ENCODE measurements at regions not wholly inside any gene's neighbourhood (a gene's known extent, or its start where the extent isn't known, plus 50 kb on each side); places are given as distances from the start of the nearest gene placed in this dataset.

DNA sequence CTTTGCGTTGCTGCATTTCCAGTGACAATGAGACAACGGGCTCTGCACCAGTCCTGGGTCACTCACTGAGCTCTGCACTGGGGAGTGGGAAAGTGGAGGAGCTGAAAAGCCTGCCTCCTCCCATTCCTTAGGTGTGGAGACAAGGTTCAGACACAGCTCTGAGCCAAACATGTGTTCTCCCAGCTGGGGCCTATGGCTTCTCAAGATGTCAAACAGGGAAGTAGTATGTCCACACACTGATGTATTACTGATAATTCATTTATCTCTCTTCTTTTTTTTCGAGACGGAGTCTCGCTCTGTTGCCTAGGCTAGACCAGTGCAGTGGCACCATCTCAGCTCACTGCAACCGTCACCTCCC lies 90.2 kb upstream of the SLC4A7 start:
- intact Hi-C loops (cut with DNase I), result loop anchor here in 1 of 4 donors (10.0 kb wide), 1 partner anchor 90 kb away; no protein-coding TSS in a partner anchor
- TF ChIP-seq POLR2A (IDR thresholded peaks at IDR 0.05) (no peak), EP300 (IDR thresholded peaks at IDR 0.05) (no peak)
- TF ChIP-seq, protein P1, sequence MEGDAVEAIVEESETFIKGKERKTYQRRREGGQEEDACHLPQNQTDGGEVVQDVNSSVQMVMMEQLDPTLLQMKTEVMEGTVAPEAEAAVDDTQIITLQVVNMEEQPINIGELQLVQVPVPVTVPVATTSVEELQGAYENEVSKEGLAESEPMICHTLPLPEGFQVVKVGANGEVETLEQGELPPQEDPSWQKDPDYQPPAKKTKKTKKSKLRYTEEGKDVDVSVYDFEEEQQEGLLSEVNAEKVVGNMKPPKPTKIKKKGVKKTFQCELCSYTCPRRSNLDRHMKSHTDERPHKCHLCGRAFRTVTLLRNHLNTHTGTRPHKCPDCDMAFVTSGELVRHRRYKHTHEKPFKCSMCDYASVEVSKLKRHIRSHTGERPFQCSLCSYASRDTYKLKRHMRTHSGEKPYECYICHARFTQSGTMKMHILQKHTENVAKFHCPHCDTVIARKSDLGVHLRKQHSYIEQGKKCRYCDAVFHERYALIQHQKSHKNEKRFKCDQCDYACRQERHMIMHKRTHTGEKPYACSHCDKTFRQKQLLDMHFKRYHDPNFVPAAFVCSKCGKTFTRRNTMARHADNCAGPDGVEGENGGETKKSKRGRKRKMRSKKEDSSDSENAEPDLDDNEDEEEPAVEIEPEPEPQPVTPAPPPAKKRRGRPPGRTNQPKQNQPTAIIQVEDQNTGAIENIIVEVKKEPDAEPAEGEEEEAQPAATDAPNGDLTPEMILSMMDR (IDR thresholded peaks at IDR 0.05), result no peak
- no peaks in the 10 kb centered on the region for H3K27me3 ChIP-seq
- no peak overlapping the region for H3K27ac ChIP-seq
- no peak overlapping the region for H3K4me3 ChIP-seq
- no peaks in the 10 kb centered on the region for H3K36me3 ChIP-seq
- DNase-seq, result no peak
- H3K9me3 ChIP-seq, result no peaks in the 10 kb centered on the region
- WGBS, 3 donors, result 93 to 96% (median 94%) methylated on average over 6 of the region's 6 CpGs
- H3K4me1 ChIP-seq (ENCODE audit: insufficient read depth), result no peaks in the 10 kb centered on the region

DNA sequence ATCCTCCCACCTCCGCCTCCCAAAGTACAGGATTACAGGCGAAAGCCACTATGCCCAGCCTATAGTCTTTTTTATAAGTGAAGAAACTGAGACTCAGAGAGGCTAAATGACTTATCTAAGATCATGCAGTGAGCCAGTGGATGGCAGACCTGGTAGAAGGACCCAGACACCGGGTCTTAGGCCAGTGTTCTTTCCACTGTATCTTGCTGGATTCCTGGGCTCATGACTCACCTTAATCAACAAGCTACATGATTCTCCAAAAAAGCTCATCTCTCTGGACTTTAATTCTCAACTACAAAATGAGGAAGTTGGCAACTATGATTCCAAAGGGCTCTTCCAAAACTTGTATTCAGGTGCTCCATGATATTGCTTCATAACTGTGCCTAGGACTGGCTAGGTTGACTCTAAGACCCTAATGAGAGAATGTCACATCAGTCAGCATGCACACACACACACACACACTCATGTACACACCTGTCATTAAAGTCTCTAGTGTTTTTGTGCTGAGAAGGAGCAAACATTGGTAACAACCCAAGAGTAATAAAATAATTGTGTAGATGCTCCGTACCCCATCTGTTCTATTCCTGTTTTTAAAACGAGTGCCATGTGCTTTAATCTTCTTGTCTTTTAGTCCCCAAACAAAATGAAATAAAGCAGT lies 89.7 kb upstream of the SLC4A7 start:
- no peaks in the 10 kb centered on the region for H3K9me3 ChIP-seq
- DNase-seq, result no peak
- 69 to 80% (median 79%) methylated on average over 5 of the region's 5 CpGs for WGBS, 3 donors
- no peak overlapping the region for H3K4me3 ChIP-seq
- no peak overlapping the region for H3K27ac ChIP-seq
- TF ChIP-seq, protein P1 (IDR thresholded peaks at IDR 0.05), result no peak
- no peak for TF ChIP-seq EP300 (IDR thresholded peaks at IDR 0.05)
- no peak for TF ChIP-seq POLR2A (IDR thresholded peaks at IDR 0.05)
- intact Hi-C loops (cut with DNase I), result loop anchor here in 1 of 4 donors (10.0 kb wide), 1 partner anchor 91 kb away; no protein-coding TSS in a partner anchor
- no peaks in the 10 kb centered on the region for H3K36me3 ChIP-seq
- H3K27me3 ChIP-seq, result no peaks in the 10 kb centered on the region
- no peaks in the 10 kb centered on the region for H3K4me1 ChIP-seq (ENCODE audit: insufficient read depth)

- WGBS, 3 donors, result 94 to 99% (median 98%) methylated on average over 3 of the region's 3 CpGs
- H3K27me3 ChIP-seq, result no peaks in the 10 kb centered on the region
- H3K36me3 ChIP-seq, result no peaks in the 10 kb centered on the region
- no peak for TF ChIP-seq EP300 (IDR thresholded peaks at IDR 0.05)
- TF ChIP-seq, protein P1 (IDR thresholded peaks at IDR 0.05), result no peak
- no peak for TF ChIP-seq POLR2A (IDR thresholded peaks at IDR 0.05)
- H3K4me3 ChIP-seq, result no peak overlapping the region
- no peaks in the 10 kb centered on the region for H3K9me3 ChIP-seq
- no peak overlapping the region for H3K27ac ChIP-seq
- DNase-seq, result no peak
- peaks cover 2% of the 10 kb centered on the region for H3K4me1 ChIP-seq (ENCODE audit: insufficient read depth)
- intact Hi-C loops (cut with DNase I), result loop anchor here in 1 of 4 donors (10.0 kb wide), 1 partner anchor 92 kb away; no protein-coding TSS in a partner anchor
Measured at GRCh38 chr3:27573138-27573537, 89.0 kb upstream of the SLC4A7 start.

DNA sequence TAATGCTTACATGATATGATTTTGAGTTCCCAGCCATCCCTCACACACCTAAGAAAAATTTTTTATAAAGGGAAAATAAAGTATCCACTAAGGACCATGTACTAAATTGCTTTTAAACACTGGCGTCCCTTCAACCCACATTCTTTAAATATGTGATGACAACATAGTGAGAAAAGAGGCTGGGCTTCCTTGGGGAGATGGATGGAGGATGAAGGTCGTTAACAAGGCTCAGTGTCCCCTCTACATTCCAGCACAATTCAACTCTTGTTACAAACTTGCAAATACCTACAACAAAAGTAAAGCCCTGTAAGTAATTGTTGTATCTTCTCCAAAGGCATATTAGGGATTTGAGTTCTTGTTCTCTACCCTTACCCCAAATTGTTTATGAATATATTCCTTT lies 87.2 kb upstream of the SLC4A7 start:
- 63 to 75% (median 69%) methylated on average over 2 of the region's 2 CpGs for WGBS, 3 donors
- Histone ChIP-seq H3K4me3 (no peak overlapping the region), H3K4me1 (ENCODE audit: insufficient read depth) (peaks cover 2% of the 10 kb centered on the region), H3K27me3 (no peaks in the 10 kb centered on the region), H3K27ac (no peak overlapping the region), H3K36me3 (no peaks in the 10 kb centered on the region), H3K9me3 (no peaks in the 10 kb centered on the region)
- DNase-seq, result no peak
- intact Hi-C loops (cut with DNase I), result loop anchor here in 1 of 4 donors (10.0 kb wide), 1 partner anchor 93 kb away; no protein-coding TSS in a partner anchor
- TF ChIP-seq, protein P1 (IDR thresholded peaks at IDR 0.05), result no peak
- TF ChIP-seq EP300 (IDR thresholded peaks at IDR 0.05), result no peak
- TF ChIP-seq POLR2A (IDR thresholded peaks at IDR 0.05), result no peak

All from ovary (tissue), 7 donors.